ENCODE measurements at regions not wholly inside any gene's neighbourhood (a gene's known extent, or its start where the extent isn't known, plus 50 kb on each side); places are given as distances from the start of the nearest gene placed in this dataset.

GRCh38 chr10:130743751-130744271 is 567.7 kb downstream of the TCERG1L start:
- Mint-ChIP-seq H3K36me3 (ENCODE audit: low read depth) (no peaks in the 10 kb centered on the region), H3K9me3 (no peaks in the 10 kb centered on the region), H3K27me3 (no peaks in the 10 kb centered on the region), H3K4me3 (no peak overlapping the region), H3K27ac (no peak overlapping the region), H3K4me1 (no peaks in the 10 kb centered on the region)
- DNase-seq (no peak), ATAC-seq (no peak)

GRCh38 chr10:130744631-130745030 is 566.9 kb downstream of the TCERG1L start:
- Mint-ChIP-seq H3K9me3 (no peaks in the 10 kb centered on the region), H3K36me3 (ENCODE audit: low read depth) (no peaks in the 10 kb centered on the region), H3K27me3 (no peaks in the 10 kb centered on the region), H3K27ac (no peak overlapping the region), H3K4me3 (no peak overlapping the region), H3K4me1 (no peaks in the 10 kb centered on the region)
- DNase-seq (no peak), ATAC-seq (no peak)

GRCh38 chr10:130745251-130745650 is 566.3 kb downstream of the TCERG1L start:
- ATAC-seq (no peak), DNase-seq (no peak)
- H3K27me3 Mint-ChIP-seq, result no peaks in the 10 kb centered on the region
- no peaks in the 10 kb centered on the region for H3K4me1 Mint-ChIP-seq
- no peaks in the 10 kb centered on the region for H3K9me3 Mint-ChIP-seq
- no peak overlapping the region for H3K4me3 Mint-ChIP-seq
- H3K27ac Mint-ChIP-seq, result no peak overlapping the region
- H3K36me3 Mint-ChIP-seq (ENCODE audit: low read depth), result no peaks in the 10 kb centered on the region

- Mint-ChIP-seq H3K4me1 (no peaks in the 10 kb centered on the region), H3K9me3 (no peaks in the 10 kb centered on the region), H3K36me3 (ENCODE audit: low read depth) (no peaks in the 10 kb centered on the region), H3K27ac (no peak overlapping the region), H3K27me3 (no peaks in the 10 kb centered on the region), H3K4me3 (no peak overlapping the region)
- DNase-seq (no peak), ATAC-seq (no peak)
Observed at GRCh38 chr10:130745821-130746220, 565.7 kb downstream of the TCERG1L start.

GRCh38 chr10:130746311-130746710 is 565.2 kb downstream of the TCERG1L start:
- ATAC-seq, result no peak
- no peaks in the 10 kb centered on the region for H3K36me3 Mint-ChIP-seq (ENCODE audit: low read depth)
- no peak for DNase-seq
- no peaks in the 10 kb centered on the region for H3K9me3 Mint-ChIP-seq
- H3K27ac Mint-ChIP-seq, result no peak overlapping the region
- H3K4me1 Mint-ChIP-seq, result no peaks in the 10 kb centered on the region
- H3K4me3 Mint-ChIP-seq, result no peak overlapping the region
- H3K27me3 Mint-ChIP-seq, result no peaks in the 10 kb centered on the region

GRCh38 chr10:130747356-130747755 is 564.2 kb downstream of the TCERG1L start:
- ATAC-seq, result no peak
- no peaks in the 10 kb centered on the region for H3K36me3 Mint-ChIP-seq (ENCODE audit: low read depth)
- no peak overlapping the region for H3K4me3 Mint-ChIP-seq
- no peaks in the 10 kb centered on the region for H3K9me3 Mint-ChIP-seq
- H3K4me1 Mint-ChIP-seq, result no peaks in the 10 kb centered on the region
- no peak overlapping the region for H3K27ac Mint-ChIP-seq
- H3K27me3 Mint-ChIP-seq, result no peaks in the 10 kb centered on the region
- DNase-seq, result no peak

GRCh38 chr10:130747946-130748345 is 563.6 kb downstream of the TCERG1L start:
- Mint-ChIP-seq H3K4me1 (no peaks in the 10 kb centered on the region), H3K4me3 (no peak overlapping the region)
- no peak for ATAC-seq

GRCh38 chr10:130748409-130749057 is 563.0 kb downstream of the TCERG1L start:
- Mint-ChIP-seq H3K27ac (no peak overlapping the region), H3K9me3 (no peaks in the 10 kb centered on the region), H3K4me3 (no peak overlapping the region), H3K27me3 (no peaks in the 10 kb centered on the region), H3K36me3 (ENCODE audit: low read depth) (no peaks in the 10 kb centered on the region), H3K4me1 (no peaks in the 10 kb centered on the region)
- DNase-seq (no peak), ATAC-seq (no peak)

More at GRCh38 chr10:130747946-130748345, 563.6 kb downstream of the TCERG1L start:
- Mint-ChIP-seq H3K36me3 (ENCODE audit: low read depth) (no peaks in the 10 kb centered on the region), H3K9me3 (no peaks in the 10 kb centered on the region), H3K27ac (no peak overlapping the region), H3K27me3 (no peaks in the 10 kb centered on the region)
- DNase-seq, result no peak

- Mint-ChIP-seq H3K4me3 (no peak overlapping the region), H3K9me3 (no peaks in the 10 kb centered on the region), H3K27ac (no peak overlapping the region), H3K4me1 (no peaks in the 10 kb centered on the region), H3K36me3 (ENCODE audit: low read depth) (no peaks in the 10 kb centered on the region), H3K27me3 (no peaks in the 10 kb centered on the region)
- no peak for DNase-seq
- no peak for ATAC-seq
Observed at GRCh38 chr10:130749911-130750310, 561.6 kb downstream of the TCERG1L start.

GRCh38 chr10:130750441-130750840 is 561.1 kb downstream of the TCERG1L start:
- Mint-ChIP-seq H3K4me1 (no peaks in the 10 kb centered on the region), H3K4me3 (no peak overlapping the region)

GRCh38 chr10:130751106-130751840 is 560.2 kb downstream of the TCERG1L start:
- peaks cover 4% of the 10 kb centered on the region for H3K9me3 Mint-ChIP-seq
- no peaks in the 10 kb centered on the region for H3K4me1 Mint-ChIP-seq
- ATAC-seq, result no peak
- no peak overlapping the region for H3K27ac Mint-ChIP-seq
- no peak for DNase-seq
- H3K4me3 Mint-ChIP-seq, result no peak overlapping the region
- H3K36me3 Mint-ChIP-seq (ENCODE audit: low read depth), result no peaks in the 10 kb centered on the region
- no peaks in the 10 kb centered on the region for H3K27me3 Mint-ChIP-seq

More at GRCh38 chr10:130750441-130750840, 561.1 kb downstream of the TCERG1L start:
- no peaks in the 10 kb centered on the region for H3K36me3 Mint-ChIP-seq (ENCODE audit: low read depth)
- DNase-seq (no peak), ATAC-seq (no peak)
- H3K27me3 Mint-ChIP-seq, result no peaks in the 10 kb centered on the region
- no peak overlapping the region for H3K27ac Mint-ChIP-seq
- peaks cover 3% of the 10 kb centered on the region for H3K9me3 Mint-ChIP-seq

GRCh38 chr10:130751851-130752250 is 559.7 kb downstream of the TCERG1L start:
- H3K27ac Mint-ChIP-seq, result no peak overlapping the region
- no peaks in the 10 kb centered on the region for H3K4me1 Mint-ChIP-seq
- DNase-seq (no peak), ATAC-seq (no peak)
- H3K36me3 Mint-ChIP-seq (ENCODE audit: low read depth), result no peaks in the 10 kb centered on the region
- peaks cover 4% of the 10 kb centered on the region for H3K9me3 Mint-ChIP-seq
- H3K27me3 Mint-ChIP-seq, result no peaks in the 10 kb centered on the region
- no peak overlapping the region for H3K4me3 Mint-ChIP-seq

- Mint-ChIP-seq H3K4me3 (no peak overlapping the region), H3K4me1 (no peaks in the 10 kb centered on the region), H3K36me3 (ENCODE audit: low read depth) (no peaks in the 10 kb centered on the region), H3K9me3 (peaks cover 7% of the 10 kb centered on the region), H3K27ac (no peak overlapping the region), H3K27me3 (no peaks in the 10 kb centered on the region)
- no peak for ATAC-seq
- DNase-seq, result no peak
Observed at GRCh38 chr10:130756651-130757050, 554.9 kb downstream of the TCERG1L start.

GRCh38 chr10:130757271-130757670 is 554.2 kb downstream of the TCERG1L start:
- Mint-ChIP-seq H3K4me3 (no peak overlapping the region), H3K4me1 (no peaks in the 10 kb centered on the region), H3K36me3 (ENCODE audit: low read depth) (no peaks in the 10 kb centered on the region), H3K27me3 (no peaks in the 10 kb centered on the region), H3K9me3 (peaks cover 7% of the 10 kb centered on the region), H3K27ac (no peak overlapping the region)
- ATAC-seq (no peak), DNase-seq (no peak)

- Mint-ChIP-seq H3K4me3 (no peak overlapping the region), H3K27me3 (no peaks in the 10 kb centered on the region), H3K9me3 (peaks cover 7% of the 10 kb centered on the region), H3K27ac (no peak overlapping the region), H3K4me1 (no peaks in the 10 kb centered on the region), H3K36me3 (ENCODE audit: low read depth) (no peaks in the 10 kb centered on the region)
- ATAC-seq, result no peak
- no peak for DNase-seq
Observed at GRCh38 chr10:130757821-130758489, 553.6 kb downstream of the TCERG1L start.
